MM.1S (cell line): ENCODE measurements at regions not wholly inside any gene's neighbourhood (a gene's known extent, or its start where the extent isn't known, plus 50 kb on each side); places are given as distances from the start of the nearest gene placed in this dataset.

Source experiments
- DNase-seq: peaks from one replicate; pipeline ENCODE4 v3.0.0-alpha.2; 2015
- H2AFZ ChIP-seq: fragments of 300-600 bp; sonication (generic); 2 replicates; pipeline ENCODE4 v1.6.0; 2016; ENCODE audit warnings: antibody characterized with exemption, low read length
- H3F3A ChIP-seq: fragments of 300-600 bp; sonication (generic); 2 replicates; pipeline ENCODE4 v1.6.1; 2016; ENCODE audit warnings: mild to moderate bottlenecking, antibody characterized with exemption, low read length, moderate library complexity, mixed read lengths; ENCODE audit not compliant: insufficient read depth
- H3K27ac ChIP-seq: fragments of 300-600 bp; sonication (generic); 2 replicates; pipeline ENCODE4 v1.5.1; 2016; ENCODE audit warnings: mild to moderate bottlenecking, low read length
- H3K27me3 ChIP-seq: fragments of 300-600 bp; sonication (generic); replicated peaks from 2 replicates; pipeline ENCODE4 v1.6.0; 2016; ENCODE audit warnings: low read length; ENCODE audit not compliant: insufficient read depth
- H3K36me3 ChIP-seq: fragments of 300-600 bp; sonication (generic); replicated peaks from 2 replicates; pipeline ENCODE4 v1.6.1; 2016; ENCODE audit warnings: mild to moderate bottlenecking, low read length, mixed read lengths; ENCODE audit not compliant: insufficient read depth
- H3K4me1 ChIP-seq: fragments of 300-600 bp; sonication (generic); 2 replicates; pipeline ENCODE4 v1.6.1; 2016; ENCODE audit warnings: low read length, mixed read lengths
- H3K4me2 ChIP-seq: fragments of 300-600 bp; sonication (generic); 2 replicates; pipeline ENCODE4 v1.6.0; 2016; ENCODE audit warnings: low read depth, low read length
- H3K4me3 ChIP-seq: fragments of 300-600 bp; sonication (generic); 2 replicates; pipeline ENCODE4 v1.5.1; 2016; ENCODE audit warnings: low read length, mixed read lengths
- H3K79me2 ChIP-seq: fragments of 300-600 bp; sonication (generic); 2 replicates; pipeline ENCODE4 v1.6.1; 2016; ENCODE audit warnings: mixed run types, low read length, mixed read lengths
- H3K9ac ChIP-seq: fragments of 300-600 bp; sonication (generic); 2 replicates; pipeline ENCODE4 v1.6.1; 2016; ENCODE audit warnings: low read length, mixed read lengths
- H3K9me2 ChIP-seq: fragments of 300-600 bp; sonication (generic); replicated peaks from 2 replicates; pipeline ENCODE4 v1.6.1; 2016; ENCODE audit warnings: mild to moderate bottlenecking, low read length, mixed read lengths; ENCODE audit not compliant: insufficient read depth
- H3K9me3 ChIP-seq: fragments of 300-600 bp; sonication (generic); replicated peaks from 2 replicates; pipeline ENCODE4 v1.6.1; 2016; ENCODE audit warnings: mild to moderate bottlenecking, low read length, mixed read lengths; ENCODE audit not compliant: insufficient read depth
- H4K20me1 ChIP-seq: fragments of 300-600 bp; sonication (generic); 2 replicates; pipeline ENCODE4 v1.6.1; 2016; ENCODE audit warnings: mild to moderate bottlenecking, low read length, moderate library complexity, mixed read lengths; ENCODE audit not compliant: insufficient read depth
- EZH2 ChIP-seq: fragments of 300-600 bp; sonication (generic); optimal IDR thresholded peaks from 2 replicates; pipeline ENCODE3; 2017; ENCODE audit warnings: low read depth, mild to moderate bottlenecking, antibody characterized with exemption, low read length, mixed read lengths
- EZH2phosphoT487 ChIP-seq: fragments of 300-600 bp; sonication (generic); IDR thresholded peaks from 2 replicates; pipeline ENCODE4 v1.6.1; 2018; ENCODE audit warnings: antibody characterized with exemption, low read length
- TF ChIP-seq, protein P1 (sequence below): fragments of 300-600 bp; sonication (generic); IDR thresholded peaks from 2 replicates; pipeline ENCODE4 v1.5.1; 2016; ENCODE audit warnings: antibody characterized with exemption, low read length, mixed read lengths

DNA sequence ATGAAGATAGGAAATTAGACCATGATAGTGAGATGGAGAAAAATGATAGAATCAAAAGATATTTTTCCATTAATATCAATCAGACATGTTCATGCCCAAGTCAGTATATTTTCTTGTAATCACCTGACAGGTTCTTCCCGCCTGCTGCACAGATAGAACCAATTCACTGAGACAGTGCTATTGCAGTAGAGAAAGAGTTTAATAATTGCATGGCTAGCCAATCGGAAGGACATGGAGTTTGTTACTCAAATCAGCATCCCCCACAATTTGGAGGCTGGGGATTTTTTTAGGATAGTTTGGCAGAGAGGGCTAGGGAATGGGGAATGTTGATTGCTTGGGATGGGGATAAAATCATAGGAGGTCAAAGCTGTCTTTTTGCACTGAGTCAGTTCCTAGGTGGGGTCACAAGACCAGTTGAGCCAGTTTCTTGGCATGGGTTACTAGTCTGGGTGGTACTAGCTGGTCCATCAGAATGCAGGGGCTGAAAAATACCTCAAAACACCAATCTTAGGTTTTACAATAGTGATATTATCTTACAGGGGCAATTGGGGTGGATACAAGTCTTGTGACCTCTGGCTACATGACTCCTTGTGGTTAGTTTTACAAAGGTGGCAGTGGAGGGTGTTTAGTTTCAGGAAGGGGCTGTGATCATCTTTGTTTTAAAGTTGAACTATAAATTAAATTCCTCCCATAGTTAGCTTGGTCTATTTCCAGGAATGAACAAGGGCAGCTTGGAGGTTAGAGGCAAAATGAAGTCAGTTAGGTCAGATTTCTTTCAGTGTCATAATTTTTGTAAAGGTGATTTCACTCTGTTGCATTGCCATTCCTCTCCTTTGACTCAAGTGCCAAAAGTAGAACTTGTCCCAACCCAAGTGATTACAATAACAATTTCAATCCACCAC lies 100.3 kb upstream of the PDE5A start:
- TF ChIP-seq EZH2 (no peak), EZH2phosphoT487 (no peak)
- H3K9me3 ChIP-seq = no peaks in the 10 kb centered on the region
- no peak for DNase-seq
- H4K20me1 ChIP-seq = no peaks in the 10 kb centered on the region
- H3K9ac ChIP-seq = no peak overlapping the region
- no peaks in the 10 kb centered on the region for H3K79me2 ChIP-seq
- H3K27me3 ChIP-seq = no peaks in the 10 kb centered on the region
- no peak overlapping the region for H3K4me2 ChIP-seq
- no peaks in the 10 kb centered on the region for H3K4me1 ChIP-seq
- no peaks in the 10 kb centered on the region for H3F3A ChIP-seq
- no peak overlapping the region for H3K4me3 ChIP-seq
- no peak overlapping the region for H3K27ac ChIP-seq
- H3K36me3 ChIP-seq = no peaks in the 10 kb centered on the region
- no peaks in the 10 kb centered on the region for H3K9me2 ChIP-seq
- H2AFZ ChIP-seq = no peak overlapping the region

DNA sequence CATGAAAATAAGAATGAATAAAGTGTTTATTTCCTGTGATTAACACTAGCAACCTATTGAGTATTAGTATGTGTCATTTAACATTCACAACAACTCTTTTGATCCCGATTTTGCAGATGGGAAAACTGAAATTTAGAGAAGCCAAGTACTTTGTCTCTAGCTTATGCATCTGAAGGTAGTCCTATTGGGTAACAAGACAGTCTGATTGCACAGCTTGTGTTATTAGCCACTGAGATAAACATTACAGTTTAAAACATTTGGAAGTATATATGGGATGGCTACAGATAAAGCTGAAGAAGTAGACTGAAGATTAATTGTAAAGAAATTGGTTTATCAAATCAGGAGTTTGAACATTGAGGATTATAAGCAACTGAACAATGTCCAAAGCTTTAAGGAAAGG lies 99.6 kb upstream of the PDE5A start:
- no peak overlapping the region for H2AFZ ChIP-seq
- H3K36me3 ChIP-seq = no peaks in the 10 kb centered on the region
- TF ChIP-seq EZH2phosphoT487 (no peak), EZH2 (no peak)
- TF ChIP-seq, protein P1, sequence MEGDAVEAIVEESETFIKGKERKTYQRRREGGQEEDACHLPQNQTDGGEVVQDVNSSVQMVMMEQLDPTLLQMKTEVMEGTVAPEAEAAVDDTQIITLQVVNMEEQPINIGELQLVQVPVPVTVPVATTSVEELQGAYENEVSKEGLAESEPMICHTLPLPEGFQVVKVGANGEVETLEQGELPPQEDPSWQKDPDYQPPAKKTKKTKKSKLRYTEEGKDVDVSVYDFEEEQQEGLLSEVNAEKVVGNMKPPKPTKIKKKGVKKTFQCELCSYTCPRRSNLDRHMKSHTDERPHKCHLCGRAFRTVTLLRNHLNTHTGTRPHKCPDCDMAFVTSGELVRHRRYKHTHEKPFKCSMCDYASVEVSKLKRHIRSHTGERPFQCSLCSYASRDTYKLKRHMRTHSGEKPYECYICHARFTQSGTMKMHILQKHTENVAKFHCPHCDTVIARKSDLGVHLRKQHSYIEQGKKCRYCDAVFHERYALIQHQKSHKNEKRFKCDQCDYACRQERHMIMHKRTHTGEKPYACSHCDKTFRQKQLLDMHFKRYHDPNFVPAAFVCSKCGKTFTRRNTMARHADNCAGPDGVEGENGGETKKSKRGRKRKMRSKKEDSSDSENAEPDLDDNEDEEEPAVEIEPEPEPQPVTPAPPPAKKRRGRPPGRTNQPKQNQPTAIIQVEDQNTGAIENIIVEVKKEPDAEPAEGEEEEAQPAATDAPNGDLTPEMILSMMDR = no peak
- no peaks in the 10 kb centered on the region for H3K27me3 ChIP-seq
- H3F3A ChIP-seq = no peaks in the 10 kb centered on the region
- no peaks in the 10 kb centered on the region for H4K20me1 ChIP-seq
- no peak overlapping the region for H3K27ac ChIP-seq
- no peaks in the 10 kb centered on the region for H3K79me2 ChIP-seq
- no peak for DNase-seq
- H3K4me2 ChIP-seq = no peak overlapping the region
- H3K4me3 ChIP-seq = no peak overlapping the region
- H3K9me2 ChIP-seq = no peaks in the 10 kb centered on the region
- H3K9ac ChIP-seq = no peak overlapping the region
- H3K4me1 ChIP-seq = no peaks in the 10 kb centered on the region
- H3K9me3 ChIP-seq = no peaks in the 10 kb centered on the region

DNA sequence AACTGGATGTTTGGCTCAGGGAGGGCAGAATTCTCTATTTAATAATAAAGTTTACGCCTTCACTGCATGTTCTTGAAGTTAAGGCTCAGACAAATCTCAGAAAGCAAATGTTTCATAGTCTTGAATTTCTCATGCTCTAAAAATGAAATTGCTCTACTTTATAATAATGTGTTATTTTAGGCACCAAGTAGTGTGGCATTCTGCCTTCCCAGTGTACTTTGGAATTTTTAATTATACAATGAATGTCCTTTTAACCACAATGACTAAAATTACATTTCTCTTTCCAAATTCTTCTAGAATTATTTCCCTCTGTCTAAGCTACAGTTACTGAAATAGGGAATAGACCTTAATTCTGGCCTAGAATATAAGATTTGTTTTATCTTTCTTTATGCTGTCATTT lies 97.9 kb upstream of the PDE5A start:
- no peaks in the 10 kb centered on the region for H3K79me2 ChIP-seq
- no peak overlapping the region for H3K4me2 ChIP-seq
- H3K27me3 ChIP-seq = no peaks in the 10 kb centered on the region
- TF ChIP-seq EZH2phosphoT487 = no peak
- no peak for TF ChIP-seq EZH2
- TF ChIP-seq, protein P1 = no peak
- H3F3A ChIP-seq = no peaks in the 10 kb centered on the region
- no peak overlapping the region for H3K4me3 ChIP-seq
- H3K9ac ChIP-seq = no peak overlapping the region
- no peak overlapping the region for H2AFZ ChIP-seq
- H3K27ac ChIP-seq = no peak overlapping the region
- H4K20me1 ChIP-seq = no peaks in the 10 kb centered on the region
- no peaks in the 10 kb centered on the region for H3K4me1 ChIP-seq
- H3K36me3 ChIP-seq = no peaks in the 10 kb centered on the region
- no peaks in the 10 kb centered on the region for H3K9me3 ChIP-seq
- no peaks in the 10 kb centered on the region for H3K9me2 ChIP-seq
- no peak for DNase-seq

DNA sequence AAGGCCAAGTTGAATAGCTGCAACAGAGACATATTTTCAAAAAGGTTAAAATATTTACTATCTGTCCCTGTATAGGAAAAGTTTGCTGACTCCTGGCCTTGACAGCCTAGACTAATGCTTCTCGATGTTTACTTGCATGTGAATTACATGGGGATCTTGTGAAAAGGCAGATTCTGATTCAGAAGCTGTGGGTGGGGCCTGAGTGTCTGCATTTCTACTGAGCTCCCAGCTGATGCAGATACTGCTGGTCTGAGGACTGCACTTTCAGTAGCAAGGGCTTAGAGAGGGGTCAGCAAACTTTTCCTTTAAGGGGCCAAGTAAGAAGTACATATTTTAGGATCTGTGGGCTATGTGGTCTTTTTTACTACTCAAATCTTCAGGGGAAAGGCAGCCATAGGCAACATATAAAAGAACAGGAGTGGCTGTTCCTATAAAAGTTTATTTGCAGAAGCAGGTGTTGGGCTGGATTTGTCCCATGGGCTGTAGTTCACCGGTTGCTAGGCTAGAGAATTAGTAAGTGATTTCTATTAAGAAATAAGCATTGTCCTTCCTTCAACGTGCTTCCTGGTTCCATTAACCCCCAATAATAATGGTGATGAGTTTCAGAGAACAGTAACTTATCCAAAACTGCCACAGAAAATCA lies 97.2 kb upstream of the PDE5A start:
- Histone ChIP-seq H3K79me2 (no peaks in the 10 kb centered on the region), H3K27me3 (no peaks in the 10 kb centered on the region), H3K9ac (no peak overlapping the region), H2AFZ (no peak overlapping the region), H3K9me2 (no peaks in the 10 kb centered on the region), H4K20me1 (no peaks in the 10 kb centered on the region), H3K4me3 (no peak overlapping the region), H3K4me1 (no peaks in the 10 kb centered on the region), H3F3A (no peaks in the 10 kb centered on the region), H3K36me3 (no peaks in the 10 kb centered on the region), H3K4me2 (no peak overlapping the region), H3K27ac (no peak overlapping the region), H3K9me3 (no peaks in the 10 kb centered on the region)
- no peak for DNase-seq
- TF ChIP-seq EZH2phosphoT487 (no peak), EZH2 (no peak)
- TF ChIP-seq, protein P1 = no peak
